ENCODE measurements at regions not wholly inside any gene's neighbourhood (a gene's known extent, or its start where the extent isn't known, plus 50 kb on each side); places are given as distances from the start of the nearest gene placed in this dataset.

DNA sequence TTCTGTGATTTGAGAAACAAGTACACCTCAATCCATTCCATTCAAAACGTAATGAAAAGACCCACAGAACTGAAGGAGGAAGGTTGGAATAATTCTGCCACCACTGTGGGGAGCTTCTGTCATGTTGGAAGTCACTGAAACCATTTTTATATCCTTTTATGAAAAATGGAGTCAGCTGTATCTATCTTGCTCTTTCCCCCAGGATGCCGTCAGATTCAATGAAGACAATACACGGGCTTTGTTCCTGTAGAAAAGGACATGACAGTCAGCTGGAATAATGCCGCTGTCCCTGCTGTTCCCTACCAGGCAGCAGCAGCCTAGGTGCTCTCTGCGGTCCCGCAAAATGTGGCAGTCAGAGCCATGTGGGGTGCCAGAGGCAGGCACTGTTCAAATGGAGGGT, 52.5 kb upstream of the APCDD1 start:
- DNase-seq: no peak

DNA sequence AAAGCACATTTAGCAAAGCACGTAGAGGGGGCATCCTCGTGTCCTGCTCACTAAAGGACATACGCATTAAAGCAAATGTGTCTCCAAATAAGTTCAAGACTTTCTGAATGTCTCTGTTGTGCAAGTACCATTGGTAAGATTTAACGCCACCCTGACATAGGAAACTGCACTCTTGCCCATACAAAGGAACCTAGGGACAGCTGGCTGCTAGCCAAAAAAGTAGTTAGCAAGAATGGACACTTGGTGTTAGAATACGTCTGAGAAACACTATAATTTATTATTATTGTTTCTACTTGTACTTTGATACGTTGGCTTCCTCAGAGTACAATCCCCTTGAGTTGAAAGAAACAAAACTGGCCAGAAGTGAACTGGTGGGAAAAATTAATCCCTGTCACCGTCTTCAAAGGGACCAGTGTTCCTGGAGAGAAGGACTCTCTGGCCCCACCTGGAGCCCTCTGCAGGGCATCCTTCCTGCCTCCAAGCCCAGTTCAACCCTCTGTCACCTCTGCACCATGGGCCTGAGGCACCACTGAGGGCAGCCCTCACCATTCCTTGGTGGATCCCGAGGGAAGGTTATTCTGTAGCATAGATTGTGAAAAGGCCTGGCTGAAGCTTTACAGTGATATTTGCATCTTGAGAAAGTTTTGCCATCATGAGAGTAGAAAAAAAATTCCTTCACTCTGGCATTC, 51.4 kb upstream of the APCDD1 start:
- DNase-seq: peak; percentile 5

- DNase-seq: peak; percentile 28
These were observed 50.7 kb upstream of the APCDD1 start for GRCh38 chr18:10403708-10404107.

DNA sequence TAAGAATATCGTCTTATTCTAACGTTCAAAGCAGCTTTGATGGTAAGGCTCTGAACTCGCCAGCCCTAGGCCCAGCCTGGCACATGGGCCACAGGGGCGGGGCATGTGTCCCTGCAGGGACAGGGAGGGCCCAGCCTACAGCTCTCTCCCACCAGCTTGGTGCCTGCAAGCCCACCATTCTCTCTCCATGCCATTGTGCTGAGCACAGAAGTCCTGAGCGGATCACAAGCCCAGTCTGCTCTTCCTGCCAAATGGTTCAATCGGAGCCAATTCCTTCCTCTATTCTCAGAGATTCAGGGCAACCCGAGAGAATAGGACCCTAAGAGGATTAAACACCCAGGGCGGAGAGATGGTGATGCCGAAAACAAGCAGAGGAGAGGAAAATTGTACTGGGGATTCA, 50.3 kb upstream of the APCDD1 start:
- DNase-seq: peak; percentile 30

Measured in NCI-H82 (cell line).